ENCODE measurements at regions not wholly inside any gene's neighbourhood (a gene's known extent, or its start where the extent isn't known, plus 50 kb on each side); places are given as distances from the start of the nearest gene placed in this dataset.

DNA sequence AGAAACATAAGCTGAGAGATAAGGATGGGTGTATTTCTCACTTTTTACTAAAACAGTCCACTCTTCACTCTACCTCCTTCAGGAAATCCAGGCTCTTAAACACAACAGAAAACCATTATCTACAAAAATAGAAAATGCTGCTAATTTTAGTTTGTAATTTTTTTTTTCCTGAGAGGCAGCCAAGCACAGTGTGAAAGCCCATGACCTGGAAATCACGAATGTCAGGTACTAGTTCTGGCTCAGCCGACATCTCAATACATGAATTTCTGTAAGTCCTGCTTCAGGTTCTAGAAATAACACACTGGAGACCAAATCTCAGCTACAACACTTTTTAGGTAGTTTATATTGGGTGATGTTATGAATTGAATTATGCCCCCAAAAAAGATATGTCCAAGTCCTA, 308.9 kb downstream of the KCNA4 start:
- TF ChIP-seq, protein P1, sequence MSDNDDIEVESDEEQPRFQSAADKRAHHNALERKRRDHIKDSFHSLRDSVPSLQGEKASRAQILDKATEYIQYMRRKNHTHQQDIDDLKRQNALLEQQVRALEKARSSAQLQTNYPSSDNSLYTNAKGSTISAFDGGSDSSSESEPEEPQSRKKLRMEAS (IDR thresholded peaks at IDR 0.05) = no peak
- no peak for TF ChIP-seq CEBPB (IDR thresholded peaks at IDR 0.05)

Measured in Ishikawa (cell line).